ENCODE measurements at regions not wholly inside any gene's neighbourhood (a gene's known extent, or its start where the extent isn't known, plus 50 kb on each side); places are given as distances from the start of the nearest gene placed in this dataset.

DNA sequence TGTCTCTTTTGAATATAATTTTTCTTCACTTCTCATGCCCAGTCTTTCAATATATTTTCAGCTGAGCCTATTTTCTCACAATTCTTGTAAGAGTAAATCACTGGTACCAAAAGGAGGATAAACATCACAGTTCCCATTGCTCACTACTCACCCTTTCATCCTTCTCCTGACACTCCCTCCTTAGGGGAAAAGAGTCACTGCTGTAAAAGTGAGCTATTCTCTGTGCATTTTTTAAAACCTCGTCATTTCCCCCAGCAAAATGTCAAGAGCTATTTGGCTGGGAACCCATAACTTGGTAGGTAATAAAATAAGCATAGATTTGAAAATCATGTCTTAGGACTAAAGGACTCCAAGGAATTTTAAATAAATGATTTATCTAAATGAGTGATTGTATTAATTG, 340.1 kb upstream of the GYPC start:
- in situ Hi-C loops (cut with MboI; ENCODE audit: low sequenced_read_pairs): no loop called here
- POLR2A ChIA-PET (ENCODE audit: unreplicated experiment): no interaction called here
- ATAC-seq (ENCODE audit: low read depth): no peak

More for the DNA sequence above, 340.1 kb upstream of the GYPC start:
- TF ChIP-seq RAD21 (IDR thresholded peaks at IDR 0.05; ENCODE audit: low read length) (no peak), FOS (IDR thresholded peaks at IDR 0.05; ENCODE audit: low read depth, low read length) (no peak), SMC3 (IDR thresholded peaks at IDR 0.05; ENCODE audit: low read depth, low read length) (no peak), MXI1 (IDR thresholded peaks at IDR 0.05; ENCODE audit: borderline replicate concordance, low read depth, low read length) (no peak), MAZ (IDR thresholded peaks at IDR 0.05; ENCODE audit: borderline replicate concordance, low read depth, low read length) (no peak), ELK1 (IDR thresholded peaks at IDR 0.05; ENCODE audit: borderline replicate concordance, low read depth, low read length) (no peak), RCOR1 (IDR thresholded peaks at IDR 0.05; ENCODE audit: insufficient replicate concordance, low read length) (no peak), POLR2A (IDR thresholded peaks at IDR 0.05; ENCODE audit: low read depth, low read length) (no peak), CEBPB (IDR thresholded peaks at IDR 0.05; ENCODE audit: low read depth, low read length) (no peak), NFE2L2 (IDR thresholded peaks at IDR 0.05; ENCODE audit: low read depth, low read length) (no peak), RFX5 (IDR thresholded peaks at IDR 0.05; ENCODE audit: low read depth, low read length) (no peak)
- TF ChIP-seq, protein P1, sequence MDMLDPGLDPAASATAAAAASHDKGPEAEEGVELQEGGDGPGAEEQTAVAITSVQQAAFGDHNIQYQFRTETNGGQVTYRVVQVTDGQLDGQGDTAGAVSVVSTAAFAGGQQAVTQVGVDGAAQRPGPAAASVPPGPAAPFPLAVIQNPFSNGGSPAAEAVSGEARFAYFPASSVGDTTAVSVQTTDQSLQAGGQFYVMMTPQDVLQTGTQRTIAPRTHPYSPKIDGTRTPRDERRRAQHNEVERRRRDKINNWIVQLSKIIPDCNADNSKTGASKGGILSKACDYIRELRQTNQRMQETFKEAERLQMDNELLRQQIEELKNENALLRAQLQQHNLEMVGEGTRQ (IDR thresholded peaks at IDR 0.05; ENCODE audit: low read depth, low read length): no peak
- TF ChIP-seq, protein P2, sequence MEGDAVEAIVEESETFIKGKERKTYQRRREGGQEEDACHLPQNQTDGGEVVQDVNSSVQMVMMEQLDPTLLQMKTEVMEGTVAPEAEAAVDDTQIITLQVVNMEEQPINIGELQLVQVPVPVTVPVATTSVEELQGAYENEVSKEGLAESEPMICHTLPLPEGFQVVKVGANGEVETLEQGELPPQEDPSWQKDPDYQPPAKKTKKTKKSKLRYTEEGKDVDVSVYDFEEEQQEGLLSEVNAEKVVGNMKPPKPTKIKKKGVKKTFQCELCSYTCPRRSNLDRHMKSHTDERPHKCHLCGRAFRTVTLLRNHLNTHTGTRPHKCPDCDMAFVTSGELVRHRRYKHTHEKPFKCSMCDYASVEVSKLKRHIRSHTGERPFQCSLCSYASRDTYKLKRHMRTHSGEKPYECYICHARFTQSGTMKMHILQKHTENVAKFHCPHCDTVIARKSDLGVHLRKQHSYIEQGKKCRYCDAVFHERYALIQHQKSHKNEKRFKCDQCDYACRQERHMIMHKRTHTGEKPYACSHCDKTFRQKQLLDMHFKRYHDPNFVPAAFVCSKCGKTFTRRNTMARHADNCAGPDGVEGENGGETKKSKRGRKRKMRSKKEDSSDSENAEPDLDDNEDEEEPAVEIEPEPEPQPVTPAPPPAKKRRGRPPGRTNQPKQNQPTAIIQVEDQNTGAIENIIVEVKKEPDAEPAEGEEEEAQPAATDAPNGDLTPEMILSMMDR (conservative IDR thresholded peaks at IDR 0.05; ENCODE audit: low read depth, low read length): no peak
- no peak overlapping the region for H3K9ac ChIP-seq (ENCODE audit: low read depth, low read length)
- WGBS, 2 experiments (ENCODE audit: extremely low coverage in 2 of 2, insufficient read length in 1 of 2): no CpG with 5 or more reads among the region's 1 CpG
- no peak overlapping the region for H3K18ac ChIP-seq (ENCODE audit: low read depth, low read length)
- no peak for DNase-seq
- no peak overlapping the region for H3K56ac ChIP-seq (ENCODE audit: extremely low read depth, insufficient read depth, low read length)
- no peak overlapping the region for H3K27ac ChIP-seq (ENCODE audit: insufficient read depth, low read length)
- no peak overlapping the region for H4K91ac ChIP-seq (ENCODE audit: insufficient read depth, low read depth, low read length)
- H2BK15ac ChIP-seq (ENCODE audit: low read depth, low read length): no peak overlapping the region
- H4K20me1 ChIP-seq (ENCODE audit: insufficient read depth, low read length): no peaks in the 10 kb centered on the region
- H4K5ac ChIP-seq (ENCODE audit: low read depth, low read length): no peak overlapping the region
- H3K4me3 ChIP-seq (ENCODE audit: insufficient read depth, low read depth, low read length): no peak overlapping the region
- H3K14ac ChIP-seq (replicated peaks; ENCODE audit: low read depth, low read length): no peak overlapping the region
- H3K23ac ChIP-seq (ENCODE audit: low read depth, low read length): no peak overlapping the region
- H3K27me3 ChIP-seq (ENCODE audit: control insufficient read depth, insufficient read depth, low read length): no peaks in the 10 kb centered on the region
- no peak overlapping the region for H3K4me2 ChIP-seq (ENCODE audit: low read depth, low read length)
- H3K9me1 ChIP-seq (ENCODE audit: insufficient read depth, low read length): no peaks in the 10 kb centered on the region
- CTCF ChIA-PET: no interaction called here
- H2AK5ac ChIP-seq (ENCODE audit: low read depth, low read length): no peak overlapping the region
- H2BK20ac ChIP-seq (ENCODE audit: low read depth, low read length): no peak overlapping the region
- intact Hi-C loops (cut with micrococcal nuclease) (no loop called here), dilution Hi-C loops (cut with HindIII; ENCODE audit: low sequenced_read_pairs, unreplicated experiment) (no loop called here)
- peaks cover 16% of the 10 kb centered on the region for H3K9me3 ChIP-seq (ENCODE audit: control insufficient read depth, insufficient read depth, low read length)
- no peak overlapping the region for H2BK5ac ChIP-seq (ENCODE audit: low read depth, low read length, poor library complexity, severe bottlenecking)
- BruUV-seq (replicated peaks): no TSS peak
- no peaks in the 10 kb centered on the region for H3K79me1 ChIP-seq (ENCODE audit: low read depth in 1 of 2, low read length in 2 of 2)
- H3K4ac ChIP-seq (ENCODE audit: low read depth, low read length): no peak overlapping the region
- H2AFZ ChIP-seq (replicated peaks; ENCODE audit: low read length, poor library complexity): no peak overlapping the region
- no peaks in the 10 kb centered on the region for H3K36me3 ChIP-seq (ENCODE audit: control insufficient read depth, insufficient read depth, low read length)
- no peak overlapping the region for H4K8ac ChIP-seq (ENCODE audit: low read depth in 2 of 2, low read length in 2 of 2)
- H2AK9ac ChIP-seq (replicated peaks; ENCODE audit: low read depth, low read length, poor library complexity): no peak overlapping the region
- no peaks in the 10 kb centered on the region for H3K4me1 ChIP-seq (ENCODE audit: control insufficient read depth, insufficient read depth, low read length)
- H2BK120ac ChIP-seq (ENCODE audit: low read depth, low read length): no peak overlapping the region

All from IMR-90 (cell line).